GM23338 (cell line): ENCODE measurements at regions not wholly inside any gene's neighbourhood (a gene's known extent, or its start where the extent isn't known, plus 50 kb on each side); places are given as distances from the start of the nearest gene placed in this dataset.

Source experiments
- CTCF ChIP-seq, 2 experiments: fragments of 200-600 bp in 1 of 2; sonication (generic) in 1 of 2; conservative IDR thresholded peaks; 2 replicates each; pipeline versions ENCODE4 v1.5.1 to v1.6.1; 2016 to 2017; ENCODE audit warnings: antibody characterized with exemption in 2 of 2, low read depth in 2 of 2, mild to moderate bottlenecking in 2 of 2, moderate library complexity in 1 of 2
- EZH2 ChIP-seq: fragments of 200-600 bp; sonication (generic); IDR thresholded peaks from one replicate; pipeline ENCODE4 v1.8.0; 2017; ENCODE audit warnings: antibody characterized with exemption, mild to moderate bottlenecking, low read depth; ENCODE audit not compliant: unreplicated experiment
- JUNB ChIP-seq: IDR thresholded peaks from one replicate; pipeline ENCODE4 v1.6.1; 2016; ENCODE audit warnings: antibody characterized with exemption; ENCODE audit not compliant: unreplicated experiment
- POLR2AphosphoS5 ChIP-seq: IDR thresholded peaks from 2 replicates; pipeline ENCODE4 v1.6.1; 2016; ENCODE audit warnings: antibody characterized with exemption, low read depth
- REST ChIP-seq: IDR thresholded peaks from one replicate; pipeline ENCODE4 v1.6.1; 2018; ENCODE audit warnings: antibody characterized with exemption; ENCODE audit not compliant: unreplicated experiment

GRCh38 chr14:56896922-56897321 is 86.6 kb upstream of the OTX2 start:
- no peak for TF ChIP-seq JUNB
- TF ChIP-seq CTCF (conservative IDR thresholded peaks at IDR 0.05; ENCODE audit: low read depth in 2 of 2), result no peak
- no peak for TF ChIP-seq EZH2
- no peak for TF ChIP-seq POLR2AphosphoS5
- no peak for TF ChIP-seq REST
